Activated CD4-positive, CD25-positive, alpha-beta regulatory T cell treated with anti-CD3 and anti-CD28 coated beads, Interleukin-2, amount 50 U/mL, for 16 hours (primary cell): ENCODE measurements at regions not wholly inside any gene's neighbourhood (a gene's known extent, or its start where the extent isn't known, plus 50 kb on each side); places are given as distances from the start of the nearest gene placed in this dataset.
"Not testable (repeated sequence)": the region's sequence is repeated elsewhere in the genome, so short reads cannot be mapped to it uniquely, and the experiment has no call there.

ENCODE experiments used
- DNase-seq: peaks from one replicate; pipeline ENCODE4 v3.0.0-alpha.2; 2020; ENCODE audit warnings: low read depth, low spot score

GRCh38 chr4:19164334-19164733 lies 1087.4 kb upstream of the SLIT2 start:
- DNase-seq: no peak

GRCh38 chr4:19159874-19160273 lies 1091.8 kb upstream of the SLIT2 start:
- DNase-seq: no peak

GRCh38 chr4:19158107-19158809 lies 1093.4 kb upstream of the SLIT2 start:
- no peak for DNase-seq

- no peak for DNase-seq
Measured at GRCh38 chr4:19156786-19157185, 1094.9 kb upstream of the SLIT2 start.

DNA sequence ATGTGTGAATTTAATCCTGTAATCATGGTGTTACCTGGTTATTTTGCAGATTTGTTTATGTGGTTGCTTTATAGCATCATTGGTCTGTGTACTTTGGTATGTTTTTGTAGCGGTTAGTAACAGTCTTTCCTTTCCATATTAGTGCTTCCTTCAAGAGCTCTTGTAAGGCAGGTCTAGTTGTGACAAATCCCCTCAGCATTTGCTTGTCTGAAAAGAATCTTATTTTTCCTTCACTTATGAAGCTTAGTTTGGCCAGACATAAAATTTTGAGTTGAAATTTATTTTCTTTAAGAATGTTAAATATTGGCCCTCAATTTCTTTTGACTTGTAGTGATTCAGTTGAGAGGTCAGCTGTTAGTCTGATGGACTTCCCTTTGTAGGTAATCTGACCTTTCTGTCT lies 1096.1 kb upstream of the SLIT2 start:
- DNase-seq: no peak

DNA sequence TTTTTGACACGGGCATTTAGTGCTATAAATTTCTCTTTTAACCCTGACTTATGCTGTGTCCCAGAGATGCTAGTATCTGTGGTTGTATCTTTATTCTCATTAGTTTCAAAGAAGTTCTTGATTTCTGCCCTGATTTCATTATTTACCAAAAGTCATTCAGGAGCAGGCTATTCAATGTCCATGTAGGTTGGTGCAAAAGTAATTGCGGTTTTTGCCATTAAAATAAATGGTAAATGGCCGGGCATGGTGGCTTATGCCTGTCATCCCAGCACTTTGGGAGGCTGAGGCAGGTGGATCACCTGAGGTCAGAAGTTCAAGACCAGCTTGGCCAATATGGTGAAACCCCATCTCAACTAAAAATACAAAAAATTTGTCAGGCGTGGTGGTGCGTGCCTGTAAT lies 1097.4 kb upstream of the SLIT2 start:
- not testable (repeated sequence) for DNase-seq

GRCh38 chr4:19152264-19152663 lies 1099.4 kb upstream of the SLIT2 start:
- no peak for DNase-seq

DNA sequence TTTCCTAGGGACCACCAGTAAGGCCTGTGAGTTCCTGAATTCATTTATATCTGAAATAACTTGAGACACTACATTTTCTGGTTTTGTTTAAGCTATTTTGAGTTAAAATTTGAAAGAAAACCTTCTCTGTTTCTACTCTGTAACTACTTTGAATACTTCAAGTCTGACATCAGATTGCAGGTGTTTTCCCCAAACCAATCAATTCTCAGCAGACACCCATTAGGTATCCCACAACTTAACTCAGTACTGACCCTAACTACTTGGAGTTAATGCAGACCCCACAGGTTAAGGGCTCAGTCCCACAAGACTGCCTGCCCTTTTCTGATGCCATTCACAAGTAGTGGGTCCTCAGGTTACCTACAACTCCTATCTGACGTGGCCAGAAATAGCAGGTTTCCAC lies 1100.0 kb upstream of the SLIT2 start:
- DNase-seq: no peak

- DNase-seq: no peak
Measured at GRCh38 chr4:19146038-19146437, 1105.7 kb upstream of the SLIT2 start.

DNA sequence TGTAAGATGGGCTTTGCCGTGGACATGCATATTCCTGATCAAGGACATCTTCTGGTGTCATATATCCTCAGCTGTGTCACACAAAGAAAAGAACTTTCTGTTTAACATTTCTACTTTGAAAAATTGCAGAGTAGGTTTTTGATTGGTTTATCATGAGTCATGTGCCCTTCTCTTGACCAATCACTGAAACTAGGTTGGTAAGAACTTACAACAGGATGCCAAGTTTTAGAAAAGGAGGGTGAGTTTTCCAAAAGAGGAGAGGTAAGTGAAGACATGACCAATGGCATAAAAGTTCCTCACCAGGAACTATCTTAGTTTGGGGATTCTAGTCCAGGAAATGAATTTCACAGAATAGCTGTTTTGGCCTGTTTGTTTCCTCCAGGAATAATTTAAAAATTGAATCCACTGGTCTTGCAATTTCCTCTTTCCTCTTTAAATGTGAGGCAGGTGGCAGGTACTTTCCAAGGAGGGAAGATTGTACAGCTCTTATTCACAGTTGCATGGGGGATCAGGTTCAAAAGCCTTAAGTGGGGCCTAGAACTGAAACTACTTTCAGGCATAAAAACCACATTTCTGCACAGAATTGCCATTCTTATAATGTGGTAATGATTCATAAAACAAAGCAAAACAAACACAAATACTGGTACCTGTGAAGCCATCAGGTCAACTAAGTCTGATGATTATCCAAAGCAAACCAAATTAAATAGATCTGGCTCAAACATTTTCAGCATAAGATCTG lies 1114.5 kb upstream of the LCORL start:
- DNase-seq: no peak

- no peak for DNase-seq
Measured at GRCh38 chr4:19134685-19135084, 1113.1 kb upstream of the LCORL start.

GRCh38 chr4:19133315-19133714 lies 1111.8 kb upstream of the LCORL start:
- DNase-seq: no peak

GRCh38 chr4:19130866-19131265 lies 1109.3 kb upstream of the LCORL start:
- no peak for DNase-seq

GRCh38 chr4:19128176-19128575 lies 1106.6 kb upstream of the LCORL start:
- no peak for DNase-seq

DNA sequence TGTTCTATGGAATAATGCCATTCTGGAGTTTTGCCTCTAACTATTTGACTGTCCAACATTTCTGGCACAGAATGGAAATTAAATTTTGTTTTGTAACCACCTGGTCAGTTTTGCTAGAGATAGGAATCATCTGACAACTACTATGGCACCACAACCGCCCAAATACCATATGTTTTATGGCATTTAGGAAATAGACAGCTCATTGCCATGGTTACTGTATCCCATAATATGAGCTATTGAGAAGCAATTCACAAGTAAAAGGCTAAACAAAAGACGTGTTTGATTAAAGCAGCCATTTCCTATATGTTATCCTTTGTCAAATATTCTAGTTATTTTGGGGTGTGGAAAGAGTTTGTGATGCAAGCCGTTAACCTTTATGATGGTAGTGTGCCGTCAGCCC lies 1105.3 kb upstream of the LCORL start:
- DNase-seq: no peak

- no peak for DNase-seq
Measured at GRCh38 chr4:19123681-19124080, 1102.1 kb upstream of the LCORL start.

DNA sequence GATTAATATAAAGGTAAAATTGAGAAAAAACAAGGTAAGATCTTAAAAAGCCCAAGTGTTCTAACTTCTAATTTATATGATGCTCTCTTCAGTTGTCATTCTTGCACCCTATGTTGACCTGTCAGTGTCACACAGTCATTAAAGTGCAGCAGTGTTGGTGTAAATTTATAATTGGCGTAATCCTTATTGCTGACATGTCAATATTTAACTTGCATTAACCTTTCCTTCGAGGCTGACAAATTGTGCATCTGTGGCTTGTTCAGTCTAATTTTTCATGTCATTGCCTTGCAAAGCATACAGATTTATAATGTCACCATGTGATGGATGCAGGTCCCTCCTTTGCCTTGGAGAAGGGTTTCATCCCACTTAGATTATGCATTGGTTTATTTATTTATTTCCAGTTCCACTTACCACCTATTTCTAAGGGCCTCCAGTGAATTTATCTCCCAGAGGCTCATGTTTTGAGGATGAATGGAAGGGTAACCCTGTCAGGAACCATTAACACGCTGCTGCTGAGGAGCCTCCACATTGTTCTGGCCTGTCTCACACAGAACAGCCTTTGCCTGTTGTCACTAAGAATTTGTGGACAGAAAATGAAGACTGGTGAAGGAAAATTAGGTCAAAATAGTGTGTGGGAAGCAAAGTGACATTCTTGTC lies 1098.5 kb upstream of the LCORL start:
- no peak for DNase-seq

DNA sequence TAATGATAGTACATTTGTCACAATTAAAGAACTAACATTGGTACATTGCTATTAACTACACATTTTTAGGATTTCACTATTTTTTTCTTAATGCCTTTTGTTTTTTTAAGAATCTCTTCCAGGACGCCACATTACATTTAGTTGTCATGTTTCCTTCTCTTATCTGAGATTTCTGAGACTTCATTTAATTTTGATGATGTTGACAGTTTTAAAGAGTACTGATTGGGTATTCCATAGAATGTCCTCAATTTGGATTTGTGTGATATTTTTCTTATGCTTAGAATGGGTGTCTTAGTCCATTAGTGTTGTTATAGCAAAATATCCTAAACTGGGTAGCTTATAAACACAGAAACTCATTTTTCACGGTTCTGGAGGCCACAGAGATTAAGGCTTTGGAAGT lies 1095.5 kb upstream of the LCORL start:
- no peak for DNase-seq

GRCh38 chr4:19104176-19104575 lies 1082.6 kb upstream of the LCORL start:
- DNase-seq: no peak

- no peak for DNase-seq
Measured at GRCh38 chr4:19095491-19096046, 1074.0 kb upstream of the LCORL start.

- DNase-seq: no peak
Measured at GRCh38 chr4:19093951-19094350, 1072.4 kb upstream of the LCORL start.

- DNase-seq: no peak
Measured at GRCh38 chr4:19092797-19093196, 1071.2 kb upstream of the LCORL start.

DNA sequence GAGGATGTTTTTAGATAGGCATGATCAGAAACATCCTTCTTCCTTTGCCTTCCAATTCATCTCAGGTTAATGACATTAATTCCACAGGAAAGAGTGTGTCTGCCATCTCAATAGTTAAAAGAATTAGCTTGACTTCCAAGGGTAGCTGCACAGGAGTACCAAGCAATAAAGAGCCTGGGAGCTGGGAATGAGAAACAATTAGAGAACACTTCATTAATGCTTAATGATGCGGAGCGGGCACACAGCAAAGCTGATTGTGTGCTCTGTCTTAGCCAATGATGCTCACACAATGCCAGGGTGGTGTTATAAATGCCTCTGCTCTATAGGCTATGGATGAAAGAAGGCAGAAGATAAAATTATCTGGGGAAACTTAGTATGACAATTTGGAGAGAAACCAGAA lies 1052.5 kb upstream of the LCORL start:
- no peak for DNase-seq
